H9 (cell line): ENCODE measurements at regions not wholly inside any gene's neighbourhood (a gene's known extent, or its start where the extent isn't known, plus 50 kb on each side); places are given as distances from the start of the nearest gene placed in this dataset.

Source experiments
- DNase-seq: peaks from one replicate; pipeline ENCODE4 v3.0.0-alpha.2; 2017
- H2AFZ ChIP-seq: one replicate; pipeline ENCODE4 v1.6.1; 2013; ENCODE audit warnings: mild to moderate bottlenecking, low read length, control low read depth, moderate library complexity
- H2AK5ac ChIP-seq: 2 replicates; pipeline ENCODE4 v1.6.1; 2013; ENCODE audit warnings: low read length, control low read depth, mixed read lengths; ENCODE audit not compliant: insufficient read length
- H2BK120ac ChIP-seq: one replicate; pipeline ENCODE4 v1.6.1; 2013; ENCODE audit warnings: low read depth, mild to moderate bottlenecking, low read length, control low read depth, inconsistent platforms; ENCODE audit not compliant: poor library complexity, severe bottlenecking
- H2BK12ac ChIP-seq: 2 replicates; pipeline ENCODE4 v1.6.1; 2013; ENCODE audit warnings: low read length, control low read depth, mixed read lengths, low read depth; ENCODE audit not compliant: insufficient read length
- H2BK15ac ChIP-seq: 2 replicates; pipeline ENCODE4 v1.6.1; 2013; ENCODE audit warnings: low read depth, low read length, control low read depth
- H2BK20ac ChIP-seq: one replicate; pipeline ENCODE4 v1.6.1; 2013; ENCODE audit warnings: low read depth, mild to moderate bottlenecking, low read length, control low read depth, inconsistent platforms; ENCODE audit not compliant: poor library complexity, severe bottlenecking
- H2BK5ac ChIP-seq: 2 replicates; pipeline ENCODE4 v1.6.1; 2013; ENCODE audit warnings: low read length, control low read depth, mixed read lengths; ENCODE audit not compliant: insufficient read length
- H3K14ac ChIP-seq: 2 replicates; pipeline ENCODE4 v1.6.1; 2013; ENCODE audit warnings: low read length, control low read depth; ENCODE audit not compliant: insufficient read depth
- H3K18ac ChIP-seq: 2 replicates; pipeline ENCODE4 v1.6.1; 2013; ENCODE audit warnings: low read depth, mild to moderate bottlenecking, mixed read lengths, low read length, control low read depth; ENCODE audit not compliant: insufficient read length
- H3K23ac ChIP-seq: 2 replicates; pipeline ENCODE4 v1.6.1; 2013; ENCODE audit warnings: low read length, control low read depth, mixed read lengths, low read depth; ENCODE audit not compliant: insufficient read length
- H3K23me2 ChIP-seq: 2 replicates; pipeline ENCODE4 v1.6.1; 2013; ENCODE audit warnings: low read depth, mild to moderate bottlenecking, mixed read lengths, low read length, control low read depth; ENCODE audit not compliant: insufficient read length, poor library complexity, severe bottlenecking
- H3K27ac ChIP-seq: 2 replicates; pipeline ENCODE4 v1.5.1; 2013; ENCODE audit warnings: low read length, control low read depth, mixed read lengths, low read depth; ENCODE audit not compliant: insufficient read length
- H3K27me3 ChIP-seq: 2 replicates; pipeline ENCODE4 v1.6.1; 2013; ENCODE audit warnings: low read length, control low read depth, inconsistent platforms; ENCODE audit not compliant: insufficient read depth
- H3K4ac ChIP-seq: 2 replicates; pipeline ENCODE4 v1.6.1; 2013; ENCODE audit warnings: low read depth, mild to moderate bottlenecking, control low read depth, inconsistent platforms, low read length, moderate library complexity
- H3K4me1 ChIP-seq: 2 replicates; pipeline ENCODE4 v1.6.1; 2013; ENCODE audit warnings: low read length, control low read depth, inconsistent platforms; ENCODE audit not compliant: insufficient read depth
- H3K4me2 ChIP-seq: 2 replicates; pipeline ENCODE4 v1.6.1; 2013; ENCODE audit warnings: low read length, control low read depth, mixed read lengths; ENCODE audit not compliant: insufficient read length, insufficient read depth
- H3K56ac ChIP-seq: 2 replicates; pipeline ENCODE4 v1.6.1; 2013; ENCODE audit warnings: low read depth, mild to moderate bottlenecking, mixed read lengths, low read length, control low read depth; ENCODE audit not compliant: insufficient read length
- H3K79me1 ChIP-seq: 2 replicates; pipeline ENCODE4 v1.6.1; 2013; ENCODE audit warnings: low read depth, mild to moderate bottlenecking, moderate library complexity, low read length, control low read depth, inconsistent platforms; ENCODE audit not compliant: insufficient read depth, poor library complexity, severe bottlenecking
- H3K79me2 ChIP-seq: 2 replicates; pipeline ENCODE4 v1.6.1; 2013; ENCODE audit warnings: low read length, control low read depth, inconsistent platforms; ENCODE audit not compliant: insufficient read depth
- H3K9ac ChIP-seq: 2 replicates; pipeline ENCODE4 v1.6.1; 2013; ENCODE audit warnings: low read length, control low read depth, mixed read lengths; ENCODE audit not compliant: insufficient read length; ENCODE audit errors: extremely low read depth
- H3K9me3 ChIP-seq: one replicate; pipeline ENCODE4 v1.6.1; 2013; ENCODE audit warnings: low read depth, low read length, inconsistent platforms; ENCODE audit not compliant: control insufficient read depth
- H3T11ph ChIP-seq: one replicate; pipeline ENCODE4 v1.6.1; 2013; ENCODE audit warnings: mild to moderate bottlenecking, low read length, control low read depth, inconsistent platforms
- H4K20me1 ChIP-seq: one replicate; pipeline ENCODE4 v1.6.1; 2013; ENCODE audit not compliant: control insufficient read depth, insufficient read length, insufficient read depth
- H4K5ac ChIP-seq: 2 replicates; pipeline ENCODE4 v1.6.1; 2013; ENCODE audit warnings: low read depth, mild to moderate bottlenecking, mixed read lengths, low read length, control low read depth; ENCODE audit not compliant: insufficient read length
- H4K8ac ChIP-seq: replicated peaks from 2 replicates; pipeline ENCODE4 v1.6.1; 2013; ENCODE audit warnings: low read length, control low read depth, mixed read lengths, low read depth; ENCODE audit not compliant: insufficient read length
- H4K91ac ChIP-seq: 2 replicates; pipeline ENCODE4 v1.6.1; 2013; ENCODE audit warnings: low read depth, mild to moderate bottlenecking, moderate library complexity, mixed read lengths, low read length, control low read depth; ENCODE audit not compliant: insufficient read length
- H3K27ac Mint-ChIP-seq, 3 experiments: 2 replicates in 2 of 3; 3 replicates in 1 of 3; pipeline ENCODE4 v1.8.0; 2020 to 2021; ENCODE audit warnings: mixed read lengths in 3 of 3, mild to moderate bottlenecking in 1 of 3, moderate library complexity in 1 of 3
- H3K27me3 Mint-ChIP-seq: 2 replicates; pipeline ENCODE4 v1.8.0; 2021; ENCODE audit warnings: low read depth, mild to moderate bottlenecking, moderate library complexity, mixed read lengths
- H3K36me3 Mint-ChIP-seq, 3 experiments: 2 replicates in 2 of 3; 3 replicates in 1 of 3; pipeline ENCODE4 v1.8.0; 2020 to 2021; ENCODE audit warnings: low read depth in 3 of 3, mixed read lengths in 3 of 3; ENCODE audit not compliant: insufficient read depth in 1 of 3
- H3K4me1 Mint-ChIP-seq, 2 experiments: 2 replicates each; pipeline ENCODE4 v1.8.0; 2020; ENCODE audit warnings: mixed read lengths in 2 of 2
- H3K4me3 Mint-ChIP-seq, 2 experiments: 2 replicates in 1 of 2; 3 replicates in 1 of 2; pipeline ENCODE4 v1.8.0; 2020 to 2021; ENCODE audit warnings: mild to moderate bottlenecking in 2 of 2, mixed read lengths in 2 of 2, moderate library complexity in 1 of 2
- H3K9me3 Mint-ChIP-seq, 2 experiments: 2 replicates in 1 of 2; 3 replicates in 1 of 2; pipeline ENCODE4 v1.8.0; 2020; ENCODE audit warnings: mild to moderate bottlenecking in 2 of 2, mixed read lengths in 2 of 2, moderate library complexity in 1 of 2
- CTCF ChIP-seq: fragments of 200-600 bp; sonication (generic); conservative IDR thresholded peaks from 3 replicates; pipeline ENCODE4 v1.8.0; 2021; ENCODE audit warnings: antibody characterized with exemption, mild to moderate bottlenecking
- WGBS: extraction: QIAGEN DNeasy Blood & Tissue Kit; methylation state at CpG from one replicate; pipeline ENCODE4 v1.1.7; 2013; ENCODE audit warnings: missing lambda C conversion rate, low lambda C conversion rate, mixed read lengths; ENCODE audit not compliant: insufficient read length; ENCODE audit errors: extremely low coverage; 5-methylcytosine and 5-hydroxymethylcytosine counted together

- no peaks in the 10 kb centered on the region for H3K4me1 Mint-ChIP-seq
- no CpG with 5 or more reads among the region's 5 CpGs for WGBS
- peak; percentile 41 for DNase-seq
These were observed 158.7 kb downstream of the NMUR2 start for GRCh38 chr5:152246401-152246800.

More at GRCh38 chr5:152246401-152246800, 158.7 kb downstream of the NMUR2 start:
- H4K91ac ChIP-seq = no peak overlapping the region
- H2BK12ac ChIP-seq = no peak overlapping the region
- H2BK5ac ChIP-seq = no peak overlapping the region
- H3K56ac ChIP-seq = no peak overlapping the region
- TF ChIP-seq CTCF = no peak
- H2AFZ ChIP-seq = no peak overlapping the region
- no peak overlapping the region for H3K14ac ChIP-seq
- no peak overlapping the region for H3K27ac ChIP-seq
- no peak overlapping the region for H2BK20ac ChIP-seq
- Mint-ChIP-seq H3K4me3 (no peak overlapping the region), H3K36me3 (no peaks in the 10 kb centered on the region), H3K9me3 (no peaks in the 10 kb centered on the region), H3K27ac (no peak overlapping the region), H3K27me3 (peaks cover 19% of the 10 kb centered on the region)
- no peaks in the 10 kb centered on the region for H3K4me1 ChIP-seq
- H2AK5ac ChIP-seq = no peak overlapping the region
- H3K23ac ChIP-seq = no peak overlapping the region
- H3K79me1 ChIP-seq = no peaks in the 10 kb centered on the region
- no peak overlapping the region for H3K18ac ChIP-seq
- no peaks in the 10 kb centered on the region for H3K9me3 ChIP-seq
- H3K9ac ChIP-seq = no peak overlapping the region
- H3K4me2 ChIP-seq = no peak overlapping the region
- no peaks in the 10 kb centered on the region for H3K27me3 ChIP-seq
- H4K8ac ChIP-seq = no peak overlapping the region
- H4K5ac ChIP-seq = no peak overlapping the region
- no peaks in the 10 kb centered on the region for H3K79me2 ChIP-seq
- no peak overlapping the region for H3T11ph ChIP-seq
- no peak overlapping the region for H3K4ac ChIP-seq
- H2BK15ac ChIP-seq = no peak overlapping the region
- H2BK120ac ChIP-seq = no peak overlapping the region
- no peaks in the 10 kb centered on the region for H3K23me2 ChIP-seq
- H4K20me1 ChIP-seq = no peaks in the 10 kb centered on the region
